ENCODE measurements at regions not wholly inside any gene's neighbourhood (a gene's known extent, or its start where the extent isn't known, plus 50 kb on each side); places are given as distances from the start of the nearest gene placed in this dataset.
"Not testable (repeated sequence)": the region's sequence is repeated elsewhere in the genome, so short reads cannot be mapped to it uniquely, and the experiment has no call there.

- Mint-ChIP-seq H3K27me3 (no peaks in the 10 kb centered on the region), H3K27ac (no peak overlapping the region), H3K4me1 (ENCODE audit: low read depth) (no peaks in the 10 kb centered on the region), H3K9me3 (peaks cover 2% of the 10 kb centered on the region), H3K4me3 (no peak overlapping the region), H3K36me3 (ENCODE audit: low read depth) (no peaks in the 10 kb centered on the region)
- ATAC-seq (no peak), DNase-seq (no peak)
- no peak for TF ChIP-seq CTCF (IDR thresholded peaks at IDR 0.05)
- POLR2A ChIA-PET = no interaction called here
- CTCF ChIA-PET = no interaction called here
- intact Hi-C loops (cut with micrococcal nuclease) = no loop called here
Observed at GRCh38 chr3:1456781-1457311, 364.0 kb downstream of the CNTN6 start.

GRCh38 chr3:1462371-1462770 is 369.5 kb downstream of the CNTN6 start:
- Mint-ChIP-seq H3K27ac (no peak overlapping the region), H3K9me3 (peaks cover 8% of the 10 kb centered on the region), H3K36me3 (ENCODE audit: low read depth) (no peaks in the 10 kb centered on the region), H3K4me3 (no peak overlapping the region), H3K27me3 (no peaks in the 10 kb centered on the region), H3K4me1 (ENCODE audit: low read depth) (no peaks in the 10 kb centered on the region)
- ChIA-PET POLR2A (no interaction called here), CTCF (no interaction called here)
- TF ChIP-seq CTCF (IDR thresholded peaks at IDR 0.05) = no peak
- intact Hi-C loops (cut with micrococcal nuclease) = no loop called here
- ATAC-seq (no peak), DNase-seq (no peak)

GRCh38 chr3:1462856-1463450 is 370.1 kb downstream of the CNTN6 start:
- Mint-ChIP-seq H3K4me3 (no peak overlapping the region), H3K4me1 (ENCODE audit: low read depth) (no peaks in the 10 kb centered on the region), H3K9me3 (peaks cover 8% of the 10 kb centered on the region), H3K27ac (no peak overlapping the region), H3K36me3 (ENCODE audit: low read depth) (no peaks in the 10 kb centered on the region), H3K27me3 (no peaks in the 10 kb centered on the region)
- ChIA-PET CTCF (no interaction called here), POLR2A (no interaction called here)
- intact Hi-C loops (cut with micrococcal nuclease) = no loop called here
- no peak for TF ChIP-seq CTCF (IDR thresholded peaks at IDR 0.05)
- ATAC-seq = no peak
- no peak for DNase-seq

- H3K27ac Mint-ChIP-seq; intact Hi-C loops (cut with micrococcal nuclease); H3K9me3 Mint-ChIP-seq; H3K36me3 Mint-ChIP-seq (ENCODE audit: low read depth); ATAC-seq; H3K27me3 Mint-ChIP-seq; H3K4me1 Mint-ChIP-seq (ENCODE audit: low read depth); H3K4me3 Mint-ChIP-seq; CTCF ChIA-PET; POLR2A ChIA-PET; DNase-seq: not testable (repeated sequence)
Observed at GRCh38 chr3:1465091-1465490, 372.3 kb downstream of the CNTN6 start.

GRCh38 chr3:1468145-1468544 is 375.3 kb downstream of the CNTN6 start:
- Mint-ChIP-seq H3K9me3 (peaks cover 6% of the 10 kb centered on the region), H3K36me3 (ENCODE audit: low read depth) (no peaks in the 10 kb centered on the region), H3K4me3 (no peak overlapping the region), H3K4me1 (ENCODE audit: low read depth) (no peaks in the 10 kb centered on the region), H3K27ac (no peak overlapping the region), H3K27me3 (no peaks in the 10 kb centered on the region)
- ChIA-PET CTCF (no interaction called here), POLR2A (no interaction called here)
- DNase-seq (no peak), ATAC-seq (no peak)
- intact Hi-C loops (cut with micrococcal nuclease) = no loop called here
- no peak for TF ChIP-seq CTCF (IDR thresholded peaks at IDR 0.05)

GRCh38 chr3:1469248-1469647 is 376.4 kb downstream of the CNTN6 start:
- H3K9me3 Mint-ChIP-seq = peaks cover 6% of the 10 kb centered on the region
- no peaks in the 10 kb centered on the region for H3K4me1 Mint-ChIP-seq (ENCODE audit: low read depth)
- no peak overlapping the region for H3K4me3 Mint-ChIP-seq
- ATAC-seq = no peak
- TF ChIP-seq CTCF (IDR thresholded peaks at IDR 0.05) = no peak
- POLR2A ChIA-PET = no interaction called here
- no peak for DNase-seq
- intact Hi-C loops (cut with micrococcal nuclease) = no loop called here
- CTCF ChIA-PET = no interaction called here
- H3K27me3 Mint-ChIP-seq = no peaks in the 10 kb centered on the region
- no peaks in the 10 kb centered on the region for H3K36me3 Mint-ChIP-seq (ENCODE audit: low read depth)
- H3K27ac Mint-ChIP-seq = no peak overlapping the region

Data from activated CD8-positive, alpha-beta T cell treated with anti-CD3 and anti-CD28 coated beads for 36 hours (primary cell).